GM18507 (cell line): ENCODE measurements at regions not wholly inside any gene's neighbourhood (a gene's known extent, or its start where the extent isn't known, plus 50 kb on each side); places are given as distances from the start of the nearest gene placed in this dataset.

ENCODE experiments used
- DNase-seq: peaks from one replicate; pipeline ENCODE4 v3.0.0; 2011; ENCODE audit warnings: low read depth; ENCODE audit not compliant: insufficient read length; ENCODE audit errors: extremely low spot score
- FAIRE-seq: peaks from 2 replicates; lab custom pipeline; 2011; peaks lifted over from hg19 to GRCh38; lab: Jason Lieb, UNC

- no peak for FAIRE-seq
These were observed 113.7 kb upstream of the ACTRT1 start for GRCh38 chrX:128165884-128166408.

GRCh38 chrX:128156204-128156603, 104.0 kb upstream of the ACTRT1 start:
- FAIRE-seq (no peak), DNase-seq (no peak)

More at GRCh38 chrX:128165884-128166408, 113.7 kb upstream of the ACTRT1 start:
- no peak for DNase-seq

- DNase-seq (no peak), FAIRE-seq (no peak)
These were observed 90.5 kb upstream of the ACTRT1 start for GRCh38 chrX:128142745-128143144.

- FAIRE-seq (no peak), DNase-seq (no peak)
These were observed 54.4 kb upstream of the ACTRT1 start for GRCh38 chrX:128106630-128107029.

- DNase-seq (no peak), FAIRE-seq (no peak)
These were observed 53.5 kb upstream of the ACTRT1 start for GRCh38 chrX:128105659-128106058.
